GM21381 (cell line): ENCODE measurements at regions not wholly inside any gene's neighbourhood (a gene's known extent, or its start where the extent isn't known, plus 50 kb on each side); places are given as distances from the start of the nearest gene placed in this dataset.

ENCODE experiments used
- ATAC-seq: cut with Tn5 transposase; IDR thresholded peaks from one replicate; pipeline ENCODE4 v1.9.1; 2021; ENCODE audit warnings: mild to moderate bottlenecking, moderate library complexity; ENCODE audit not compliant: unreplicated experiment

DNA sequence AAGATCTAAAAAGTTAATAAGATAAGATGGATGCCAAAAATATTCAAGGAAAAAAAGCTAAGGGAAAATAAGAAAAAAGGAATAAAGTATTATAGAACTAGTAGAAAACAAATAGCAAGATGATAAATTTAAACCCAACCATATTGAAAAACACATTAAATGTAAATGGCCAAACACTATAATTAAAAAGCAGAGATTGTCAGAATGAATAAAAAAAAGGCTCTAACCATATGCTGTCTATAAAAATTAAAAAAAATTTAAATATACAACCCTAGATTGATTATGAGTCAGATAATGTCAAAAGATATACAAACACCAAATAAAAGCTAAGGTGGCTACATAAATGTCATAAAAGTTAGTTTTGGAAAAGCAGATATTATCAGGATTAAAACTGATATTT lies 617.5 kb upstream of the SGCG start:
- no peak for ATAC-seq

DNA sequence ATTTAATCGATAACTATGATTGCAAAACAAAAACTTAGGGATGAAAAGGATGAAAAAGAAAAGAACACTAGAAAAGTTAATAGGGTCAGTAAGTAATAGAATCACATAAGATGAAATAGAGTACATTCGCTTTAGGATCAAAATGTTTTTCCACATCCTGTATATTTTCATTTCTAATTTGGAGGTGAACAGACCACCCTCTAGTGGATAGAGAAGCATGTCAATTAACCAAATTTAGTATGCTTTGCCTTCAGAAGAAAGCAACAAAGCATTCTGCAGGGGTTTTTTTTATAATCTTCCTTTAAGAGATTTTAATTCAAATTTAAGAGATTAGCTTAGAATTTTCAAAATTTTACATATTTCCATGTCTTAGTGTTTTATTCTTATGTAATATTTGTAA lies 611.0 kb upstream of the SGCG start:
- ATAC-seq, result no peak

DNA sequence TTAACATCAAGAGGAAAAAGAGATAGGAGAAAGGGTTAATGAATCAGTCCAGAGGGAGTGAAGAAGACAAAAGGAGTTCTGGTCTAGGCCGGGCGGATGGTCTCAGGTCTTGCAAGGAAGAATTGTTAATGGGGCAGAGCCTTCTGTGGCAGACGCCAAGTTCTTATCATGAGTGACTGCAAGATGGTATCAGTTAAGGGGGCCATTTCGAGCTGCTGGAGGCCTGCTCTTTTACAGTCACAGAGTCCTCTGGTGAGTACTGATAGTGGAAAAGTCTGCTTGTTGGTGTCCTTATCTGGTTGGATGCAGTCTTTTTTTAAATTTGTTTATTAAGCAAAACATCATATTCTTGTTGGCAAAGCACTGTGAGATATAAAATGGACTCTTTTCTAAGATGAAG lies 590.9 kb upstream of the SGCG start:
- no peak for ATAC-seq

DNA sequence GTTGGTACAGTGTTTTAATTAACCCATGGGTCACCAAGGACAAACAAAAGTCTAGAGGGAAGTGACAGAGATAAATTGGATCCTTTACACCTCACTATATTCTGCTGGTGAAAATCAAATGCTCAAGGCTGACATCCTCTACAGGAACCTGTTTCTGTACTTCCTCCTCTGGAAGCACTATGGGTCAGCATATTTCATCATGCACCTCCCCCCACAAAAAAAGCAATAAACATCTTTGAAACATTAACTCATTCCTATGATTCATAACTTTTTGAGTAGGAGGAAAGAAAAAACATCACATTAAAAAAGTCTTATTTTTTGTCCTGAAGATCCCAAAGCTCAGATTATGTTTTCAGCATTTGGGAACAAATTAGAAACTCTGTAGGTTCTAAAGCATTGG lies 588.3 kb upstream of the SGCG start:
- no peak for ATAC-seq

DNA sequence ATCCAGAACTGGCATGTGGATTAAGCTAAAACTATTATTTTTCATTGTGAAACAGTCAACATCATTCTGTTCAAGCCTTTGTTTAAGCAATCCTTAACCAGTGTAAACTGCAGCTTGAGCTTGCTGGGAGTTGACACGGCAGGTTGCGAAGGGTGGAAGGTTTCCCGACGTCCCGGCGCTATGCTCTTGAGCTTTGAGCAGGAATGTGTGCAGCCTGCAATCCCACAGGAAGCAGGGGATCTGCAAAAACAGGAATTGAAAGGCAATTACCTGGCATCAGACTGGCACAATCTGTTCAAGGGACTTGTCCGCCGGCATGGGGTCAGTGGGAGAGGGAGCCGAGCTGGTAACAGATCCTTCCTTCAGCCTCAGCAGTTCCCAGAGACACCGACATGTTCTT lies 586.7 kb upstream of the SGCG start:
- no peak for ATAC-seq

DNA sequence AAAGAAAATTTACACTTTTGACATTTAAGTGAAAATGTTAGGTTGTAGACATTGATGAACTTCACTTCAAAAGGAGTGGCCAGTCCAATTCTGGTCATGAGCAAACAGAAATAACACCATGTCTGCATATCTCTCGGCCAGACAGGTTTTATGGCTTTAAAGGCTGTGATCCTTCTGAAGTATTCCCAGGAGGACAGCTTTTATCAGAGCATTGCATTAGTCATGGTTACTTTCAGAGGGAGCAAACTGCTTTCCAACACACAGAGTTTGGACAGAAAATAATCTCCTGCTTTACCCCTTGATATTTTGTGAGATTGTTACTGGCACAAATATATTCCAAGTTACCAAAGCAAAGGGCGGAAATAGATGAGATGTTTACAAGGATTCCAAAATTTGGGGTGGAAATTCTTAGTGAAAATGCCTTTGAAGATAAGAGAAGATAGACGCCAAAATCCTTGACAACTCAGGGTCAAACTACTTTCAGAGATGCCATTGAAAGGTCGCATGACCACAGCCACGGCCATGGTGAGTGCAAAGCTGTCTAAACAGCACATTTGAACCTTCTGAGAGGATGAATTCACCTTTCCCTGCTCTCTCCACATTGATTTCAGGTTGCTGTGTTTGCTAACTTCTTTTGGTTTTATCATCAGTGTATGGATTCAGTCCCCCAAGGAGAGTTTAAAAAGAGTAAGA lies 584.5 kb upstream of the SGCG start:
- ATAC-seq, result no peak

DNA sequence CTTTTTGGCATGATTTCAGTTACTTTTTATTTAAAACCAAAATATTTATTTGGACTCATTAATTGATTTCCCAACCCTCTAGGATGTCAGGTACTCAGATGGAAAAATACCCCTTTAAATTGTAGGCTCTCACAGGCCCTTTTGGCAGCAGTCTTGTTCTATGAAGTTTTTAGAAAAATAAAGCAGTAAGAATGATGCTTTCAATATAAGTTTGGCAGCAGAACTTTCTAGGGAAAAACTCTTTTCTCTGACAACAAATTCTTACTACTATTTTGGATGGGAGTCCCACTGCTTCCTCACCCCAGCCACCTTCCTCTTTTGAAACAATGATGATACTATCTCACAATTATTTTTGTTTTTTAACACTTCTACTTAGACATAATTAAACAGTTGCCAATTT lies 581.6 kb upstream of the SGCG start:
- ATAC-seq, result no peak

DNA sequence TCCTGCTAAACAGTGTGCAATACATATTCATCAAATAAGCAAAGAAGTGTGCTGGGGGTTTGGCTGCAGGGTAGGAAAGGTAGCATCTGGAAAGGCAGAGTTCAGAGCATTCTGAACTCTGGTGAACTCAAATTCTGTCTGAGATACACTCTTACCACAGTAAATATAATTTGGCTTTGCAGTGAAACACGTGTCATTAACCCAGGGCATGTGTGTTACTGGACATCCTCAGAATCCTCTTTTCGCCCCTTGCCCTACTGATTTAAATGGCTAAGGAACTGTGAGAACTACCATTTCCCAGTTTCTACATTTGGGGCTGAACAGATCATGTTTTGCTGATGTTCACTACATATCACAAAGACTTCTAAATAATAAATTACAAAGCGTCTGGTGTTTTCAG lies 562.8 kb upstream of the SGCG start:
- ATAC-seq, result no peak

DNA sequence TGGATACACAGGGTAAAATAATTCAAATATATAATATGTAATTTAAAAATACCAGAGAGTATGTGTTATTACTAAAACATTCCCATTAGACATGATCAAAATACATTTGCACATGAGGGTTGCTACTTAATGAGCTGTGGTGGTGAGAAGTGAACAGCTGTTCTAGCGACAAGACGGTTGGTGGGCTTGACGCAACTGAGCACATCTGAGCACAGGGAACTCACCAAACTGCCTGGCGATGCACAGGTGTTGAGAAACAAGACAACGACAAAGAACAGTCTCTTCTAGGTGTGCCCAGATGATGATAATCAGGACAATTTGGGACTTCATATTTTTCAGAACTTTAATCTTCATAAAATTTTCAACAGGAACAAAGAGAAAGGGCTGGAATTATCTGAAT lies 555.1 kb upstream of the SGCG start:
- no peak for ATAC-seq

DNA sequence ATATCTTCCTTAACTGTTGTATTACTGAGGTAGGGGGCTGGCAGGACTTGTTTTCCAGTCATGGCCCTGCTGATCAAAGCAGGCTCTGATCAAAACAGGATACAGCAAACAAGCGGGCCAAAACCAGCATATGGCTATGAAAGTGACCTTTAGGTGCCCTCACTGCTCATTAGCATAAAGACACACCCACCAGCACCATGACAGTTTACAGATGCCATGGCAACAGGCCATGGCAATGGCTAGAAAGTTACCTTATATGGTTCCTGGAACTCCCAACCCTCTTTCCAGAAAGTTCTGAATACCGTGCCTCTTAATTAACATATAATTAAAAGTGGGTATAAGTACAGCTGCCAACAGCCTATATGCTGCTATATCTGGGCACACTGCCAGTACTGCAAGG lies 551.4 kb upstream of the SGCG start:
- no peak for ATAC-seq

DNA sequence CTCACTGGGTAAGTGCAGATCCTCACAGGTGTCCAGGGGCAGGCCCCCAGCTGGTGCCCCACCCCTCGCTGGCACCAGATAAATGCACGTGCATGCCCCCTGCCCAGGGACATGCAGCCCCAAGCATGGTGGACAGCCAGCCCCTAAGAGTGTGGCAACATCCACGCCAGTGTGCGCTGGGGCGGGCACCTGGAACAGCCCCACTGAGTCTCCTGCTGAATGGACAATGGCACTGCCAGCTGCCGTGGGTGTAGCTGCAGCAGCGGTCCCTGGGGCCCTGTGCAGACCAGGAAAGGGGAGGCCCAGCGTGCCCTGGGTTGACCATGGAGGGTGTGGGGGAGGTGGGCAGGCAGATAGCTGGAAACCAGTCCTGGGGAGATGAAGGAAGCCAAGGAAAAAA lies 538.7 kb upstream of the SGCG start:
- ATAC-seq, result no peak

DNA sequence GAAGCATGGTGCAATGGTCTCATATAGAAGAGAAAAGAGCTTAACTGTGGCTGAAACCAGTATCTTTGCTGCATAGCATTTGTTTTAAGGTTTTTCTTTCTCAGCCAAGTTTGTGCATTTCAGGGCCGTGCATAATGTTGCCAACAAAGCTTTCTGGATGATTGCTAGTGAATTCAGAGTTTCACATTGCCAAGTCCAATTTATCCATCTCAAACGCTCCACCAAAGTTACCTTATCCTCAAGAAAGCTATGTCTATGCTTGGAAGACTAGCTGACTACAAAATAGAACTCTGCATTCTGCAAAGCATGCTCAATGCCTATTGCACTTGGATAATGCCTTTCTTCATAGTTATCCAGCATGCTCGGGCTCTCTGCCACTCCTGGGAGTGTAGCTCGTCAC lies 535.8 kb upstream of the SGCG start:
- no peak for ATAC-seq

DNA sequence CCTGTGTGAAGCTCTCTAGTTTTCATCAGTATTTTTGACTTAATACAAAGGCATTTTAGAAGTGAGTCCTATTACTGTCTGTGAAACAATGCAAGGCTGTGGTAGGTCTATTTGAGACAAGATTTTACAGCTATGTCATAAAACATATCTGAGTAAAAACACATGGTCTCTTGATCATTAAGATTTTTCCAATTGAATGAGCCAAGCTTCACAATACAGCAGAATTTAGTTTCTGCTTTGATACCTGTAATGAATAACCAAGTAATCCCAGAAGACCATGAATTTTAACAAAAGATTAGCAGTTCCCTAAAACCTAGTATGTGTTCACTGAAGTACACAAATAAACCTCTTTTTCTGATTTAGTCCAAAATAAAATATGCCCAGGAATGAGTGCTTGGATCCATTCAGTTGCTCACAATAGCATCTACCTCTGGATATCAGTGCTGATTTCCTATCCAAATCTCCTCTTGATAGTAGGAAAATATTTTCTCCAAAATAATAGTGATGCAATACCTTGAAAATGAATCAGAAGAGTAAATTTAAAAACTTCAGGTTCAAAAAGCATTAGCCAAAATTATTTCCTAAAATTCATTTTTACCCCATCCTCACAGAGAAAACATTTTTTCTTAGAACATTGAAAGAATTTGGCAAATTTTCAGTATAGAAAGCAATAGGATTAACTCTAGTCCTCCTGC lies 533.5 kb upstream of the SGCG start:
- ATAC-seq, result no peak

DNA sequence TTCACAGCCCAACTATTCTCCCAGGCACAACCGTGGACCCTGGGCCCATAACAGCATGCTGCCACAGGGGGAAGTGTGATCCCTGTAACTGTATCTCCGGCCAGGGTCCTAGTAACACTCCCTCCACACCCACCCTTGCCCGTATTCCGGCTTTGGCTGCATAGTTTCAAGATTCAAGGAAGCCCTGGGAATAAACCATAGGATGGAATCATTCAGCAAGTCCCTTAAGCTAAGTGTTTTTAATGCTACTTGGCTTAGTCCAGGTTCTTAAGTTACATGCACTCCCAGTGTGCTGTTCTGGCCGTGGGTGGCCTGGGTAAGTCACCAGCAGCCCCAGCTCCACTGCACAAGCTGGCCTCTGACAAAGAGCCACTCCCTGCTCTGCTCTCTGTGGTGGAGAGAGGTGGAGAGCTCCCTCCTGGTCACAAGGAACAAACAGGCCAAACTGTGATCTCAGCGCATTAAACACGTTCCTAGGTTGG lies 532.4 kb upstream of the SGCG start:
- ATAC-seq, result no peak

DNA sequence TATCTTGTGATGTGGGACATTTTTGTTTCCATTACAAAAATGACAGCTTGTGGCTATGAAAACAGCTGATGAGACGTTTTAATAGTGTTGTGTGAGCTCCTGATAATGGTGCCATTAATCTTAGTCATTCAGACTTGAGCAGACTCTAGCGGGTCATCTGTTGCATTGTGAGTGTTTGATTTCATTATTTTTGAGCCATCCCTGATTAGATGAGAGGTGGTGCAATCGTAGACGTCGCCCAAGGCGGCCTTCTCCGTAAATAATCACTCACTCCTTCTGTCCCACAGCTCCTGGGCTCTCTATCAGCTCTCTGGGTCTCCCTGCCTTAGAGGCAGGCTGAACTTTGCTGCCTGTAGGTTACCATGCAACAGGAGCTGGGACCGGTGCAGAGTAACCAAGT lies 528.0 kb upstream of the SGCG start:
- ATAC-seq, result no peak

DNA sequence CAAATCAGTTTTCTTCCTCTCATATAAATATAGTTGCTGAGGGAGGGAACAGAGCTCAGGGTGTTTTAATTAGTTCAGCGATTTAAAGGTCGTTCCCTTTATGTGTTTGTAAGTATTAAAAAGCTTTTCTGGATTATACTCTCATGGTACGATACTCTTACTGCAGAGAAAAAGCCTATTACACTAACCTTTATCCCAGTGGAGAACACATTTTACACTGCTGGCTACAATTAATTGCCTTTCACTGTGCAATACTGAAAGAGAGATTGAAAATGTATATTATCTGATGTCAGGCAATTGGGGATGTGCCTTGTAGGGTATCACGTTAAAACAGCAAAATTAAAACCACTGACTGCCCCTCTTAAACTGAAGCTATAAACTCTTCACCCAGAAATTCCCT lies 526.9 kb upstream of the SGCG start:
- ATAC-seq, result no peak

DNA sequence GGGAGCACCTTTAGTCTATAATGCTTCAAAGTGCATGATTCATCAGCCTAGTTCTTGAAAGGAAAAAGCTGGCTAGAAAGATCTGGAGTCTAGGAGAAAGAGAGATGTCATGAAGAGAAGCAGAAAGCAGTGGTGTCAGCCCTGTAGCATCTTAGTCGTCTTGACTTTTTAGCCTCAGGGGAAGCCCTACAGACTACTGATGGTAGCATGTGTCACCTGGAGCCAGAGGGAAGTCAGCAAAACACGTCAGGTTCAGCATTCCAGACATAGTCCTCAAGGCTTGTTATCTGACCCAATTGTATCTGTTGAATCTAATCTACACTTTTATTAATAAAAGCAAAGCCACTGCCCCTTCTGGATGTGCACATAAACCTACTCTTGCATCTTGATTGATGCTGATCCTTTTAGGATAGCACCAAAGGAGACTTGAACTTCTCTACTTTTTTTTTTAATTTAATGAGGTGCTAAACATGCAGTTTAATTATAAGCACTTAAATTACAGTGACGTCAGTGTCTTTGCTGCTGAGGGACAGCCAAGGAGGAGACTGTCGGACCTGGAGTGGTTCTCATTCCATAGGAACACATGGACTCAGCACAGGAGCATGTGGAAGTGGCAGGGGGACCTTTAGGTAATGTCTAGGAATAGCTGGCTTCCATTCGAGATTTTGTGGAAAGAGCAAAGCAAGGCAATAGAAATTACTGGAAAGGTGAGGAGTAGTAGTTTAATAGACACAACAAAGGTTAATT lies 525.5 kb upstream of the SGCG start:
- ATAC-seq, result no peak

DNA sequence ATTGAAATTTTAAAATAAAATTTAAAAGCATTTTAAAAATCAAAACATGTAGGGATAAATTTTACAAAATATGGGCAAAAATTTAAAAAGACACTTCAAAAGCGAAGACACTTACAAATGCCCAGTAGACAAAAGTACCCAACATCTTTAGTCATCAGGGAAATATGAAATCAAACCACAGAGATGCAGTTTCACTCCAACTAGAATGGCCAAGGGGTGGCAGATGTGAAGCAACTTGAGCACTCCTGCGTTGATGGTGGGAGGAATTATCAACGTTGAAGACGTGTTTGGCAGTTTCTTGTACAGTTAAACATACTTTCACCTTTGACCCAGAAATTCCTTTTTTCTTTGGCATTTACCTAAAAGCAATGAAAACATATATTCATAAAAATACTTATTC lies 518.0 kb upstream of the SGCG start:
- no peak for ATAC-seq

DNA sequence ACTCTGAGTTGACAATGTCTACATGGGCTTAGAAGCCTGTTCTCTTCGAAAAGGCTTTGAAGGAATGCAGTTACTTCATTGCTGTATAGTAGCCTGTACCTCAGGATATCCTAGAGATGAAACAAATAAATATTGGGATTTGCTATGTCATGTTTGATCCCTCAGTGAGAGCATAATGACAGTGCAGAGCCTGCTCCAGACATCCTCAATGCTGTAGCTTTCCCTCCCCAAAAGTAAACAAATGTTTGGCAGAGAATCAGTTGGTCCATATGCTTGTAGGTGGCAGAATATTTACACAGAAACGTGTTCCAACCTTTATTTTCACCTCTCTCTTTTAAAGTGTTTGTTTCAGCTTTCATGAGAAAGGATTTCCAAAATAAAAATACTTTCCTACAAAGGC lies 515.3 kb upstream of the SGCG start:
- no peak for ATAC-seq

DNA sequence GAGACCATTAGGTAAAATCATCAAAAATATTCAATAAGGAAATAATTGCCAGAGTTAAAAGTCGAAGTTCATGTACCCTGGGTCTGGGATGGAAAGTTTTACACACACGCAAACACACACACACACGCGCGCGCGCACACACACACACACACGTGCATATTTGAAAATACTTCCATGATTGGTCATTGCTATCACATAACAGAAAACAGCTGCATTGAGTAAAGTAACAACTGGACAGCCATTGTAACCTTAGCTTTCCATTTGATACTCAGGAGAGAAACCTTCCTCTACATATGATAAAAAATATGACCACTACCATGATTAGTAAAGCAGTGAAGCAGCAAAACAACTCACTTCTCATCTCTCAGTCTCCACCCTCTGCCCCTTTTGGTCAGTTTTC lies 490.0 kb upstream of the SGCG start:
- ATAC-seq, result no peak

DNA sequence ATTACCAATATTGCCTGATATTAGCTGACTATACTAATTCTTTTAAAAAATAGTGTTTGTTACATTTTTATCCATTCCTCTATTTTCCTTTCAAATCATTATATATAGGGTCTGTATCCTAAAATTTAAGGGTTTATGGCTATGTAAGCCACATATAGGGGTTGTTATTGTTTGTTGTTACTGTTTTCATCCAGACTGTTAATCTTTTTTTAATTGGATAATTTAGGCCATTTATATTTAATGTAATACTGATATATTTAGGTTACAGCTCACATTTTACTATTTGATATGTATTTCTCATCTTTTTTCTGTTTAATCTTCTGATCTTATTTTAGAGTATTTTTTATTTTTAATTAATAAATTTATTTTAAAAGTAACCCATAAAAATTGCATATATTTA lies 487.1 kb upstream of the SGCG start:
- no peak for ATAC-seq

DNA sequence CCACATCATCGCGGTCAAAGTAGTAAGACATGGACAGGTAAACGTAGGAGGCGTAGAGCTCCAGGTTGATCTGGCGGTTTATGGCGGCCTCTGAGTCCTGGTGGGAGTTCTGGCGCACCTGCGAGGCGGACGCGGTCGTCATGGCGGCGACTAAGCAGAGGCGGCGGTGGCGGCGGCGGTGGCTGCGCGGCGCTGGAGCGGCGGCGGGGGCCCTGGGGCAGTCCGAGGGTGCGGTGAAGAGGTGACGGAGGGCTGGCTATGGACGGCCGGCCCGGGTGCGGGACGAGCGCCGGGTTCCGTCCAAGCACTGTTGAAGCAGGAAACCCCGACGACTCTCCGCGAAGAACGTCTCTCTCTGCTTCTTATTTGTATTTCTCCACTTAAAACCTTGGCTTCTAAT lies 484.3 kb upstream of the SGCG start:
- ATAC-seq, result no peak
